ENCODE measurements at regions not wholly inside any gene's neighbourhood (a gene's known extent, or its start where the extent isn't known, plus 50 kb on each side); places are given as distances from the start of the nearest gene placed in this dataset.

DNA sequence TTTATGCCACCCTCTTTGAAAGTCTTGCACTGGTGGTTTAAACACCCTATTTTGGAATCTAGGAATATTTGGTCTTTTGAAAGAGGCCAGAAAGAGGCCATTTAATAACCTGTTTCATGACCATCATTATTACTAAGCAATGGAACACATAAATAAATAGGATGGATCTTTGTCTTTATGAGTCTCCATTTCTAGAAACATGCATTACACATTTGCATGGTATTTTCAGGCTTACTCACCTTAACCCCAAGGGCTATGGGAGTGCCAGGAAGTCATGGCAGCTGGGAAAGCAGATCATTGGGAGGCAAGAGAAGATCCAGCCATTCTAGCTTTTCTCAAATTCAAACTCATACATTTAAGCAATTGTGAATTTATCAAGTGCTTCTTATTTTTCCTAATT is 185.8 kb upstream of the POU2AF2 start:
- H3K4me3 ChIP-seq (ENCODE audit: low read length), result no peak overlapping the region
- no peak for TF ChIP-seq ZNF274 (IDR thresholded peaks at IDR 0.05; ENCODE audit: low read depth, low read length)

DNA sequence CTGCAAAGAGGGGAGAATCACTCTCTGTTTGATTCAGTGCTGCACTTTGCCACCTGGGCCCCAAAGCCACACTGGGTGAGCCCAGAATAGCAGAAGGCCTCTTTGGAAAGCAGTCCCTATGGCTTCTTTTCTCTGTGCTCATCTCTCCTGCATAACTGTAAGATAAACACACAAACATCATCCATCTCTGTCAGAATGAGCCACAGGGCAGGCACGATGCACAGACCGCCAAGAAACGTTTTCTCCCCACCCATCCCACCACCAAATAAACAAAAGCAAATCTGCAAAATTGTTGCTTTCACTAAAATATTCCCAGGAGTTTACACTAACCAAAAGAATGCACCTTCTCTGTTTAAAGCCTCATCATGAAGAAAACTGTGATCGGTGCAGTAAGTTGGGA is 196.4 kb upstream of the POU2AF2 start:
- no peak overlapping the region for H3K4me3 ChIP-seq (ENCODE audit: low read length)
- no peak for TF ChIP-seq ZNF274 (IDR thresholded peaks at IDR 0.05; ENCODE audit: low read depth, low read length)

DNA sequence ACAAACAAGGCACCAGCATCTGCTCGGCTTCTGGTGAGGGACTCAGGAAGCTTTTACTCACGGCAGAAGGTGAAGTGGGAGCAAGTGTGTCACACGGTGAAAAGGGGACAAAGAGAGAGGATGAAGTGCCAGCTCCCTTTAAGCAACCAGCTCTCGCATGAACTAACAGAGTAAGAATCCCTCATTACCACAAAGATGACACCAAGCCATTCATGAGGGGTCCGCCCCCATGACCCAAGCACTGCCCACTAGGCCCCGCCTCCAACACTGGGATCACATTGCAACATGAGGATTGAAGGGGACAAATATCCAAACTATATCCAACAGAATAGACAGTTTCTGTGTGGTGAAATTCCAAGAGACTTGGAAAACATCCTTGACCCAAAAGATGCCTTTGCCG is 198.2 kb upstream of the POU2AF2 start:
- TF ChIP-seq ZNF274 (IDR thresholded peaks at IDR 0.05; ENCODE audit: low read depth, low read length), result no peak
- H3K4me3 ChIP-seq (ENCODE audit: low read length), result no peak overlapping the region

DNA sequence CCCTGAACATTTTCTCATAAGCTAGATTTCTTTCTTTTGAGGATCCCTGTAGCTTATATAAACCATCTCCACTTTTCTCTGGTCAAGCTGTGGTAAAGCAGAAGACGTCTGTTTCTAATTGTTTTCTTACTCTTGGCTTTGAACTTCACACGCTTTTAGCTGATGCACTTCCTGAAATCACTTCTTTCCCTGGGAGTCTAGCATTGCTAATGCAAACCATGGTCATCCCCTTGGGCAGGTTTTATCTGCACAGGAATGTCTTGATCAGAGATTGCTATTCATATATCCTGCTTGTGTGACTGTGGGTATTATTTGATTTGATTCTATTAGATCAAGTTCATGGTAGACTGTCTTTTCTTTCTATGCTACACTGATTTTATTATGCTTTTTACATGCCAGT is 199.2 kb upstream of the POU2AF2 start:
- H3K4me3 ChIP-seq (ENCODE audit: low read length), result no peak overlapping the region
- TF ChIP-seq ZNF274 (IDR thresholded peaks at IDR 0.05; ENCODE audit: low read depth, low read length), result no peak

DNA sequence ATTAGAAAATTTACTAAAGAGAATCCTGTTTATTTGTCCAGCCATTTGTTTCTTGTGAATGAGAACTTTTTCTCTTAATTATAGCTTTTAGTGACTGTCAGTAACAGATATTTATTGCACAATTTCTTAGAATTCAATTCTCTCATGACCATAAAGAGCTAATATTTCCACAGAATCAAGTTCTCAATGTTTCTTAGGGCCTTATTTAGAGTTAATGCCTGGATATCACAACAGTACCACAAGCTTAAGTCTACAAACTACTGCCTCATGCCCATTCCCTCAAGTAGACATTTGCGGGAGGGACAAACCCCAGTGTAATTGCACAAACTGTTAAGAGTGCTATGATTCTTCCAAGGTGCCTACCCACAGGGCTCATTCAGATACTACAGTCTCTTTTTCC is 199.7 kb upstream of the POU2AF2 start:
- H3K4me3 ChIP-seq (ENCODE audit: low read length), result no peak overlapping the region
- TF ChIP-seq ZNF274 (IDR thresholded peaks at IDR 0.05; ENCODE audit: low read depth, low read length), result no peak

DNA sequence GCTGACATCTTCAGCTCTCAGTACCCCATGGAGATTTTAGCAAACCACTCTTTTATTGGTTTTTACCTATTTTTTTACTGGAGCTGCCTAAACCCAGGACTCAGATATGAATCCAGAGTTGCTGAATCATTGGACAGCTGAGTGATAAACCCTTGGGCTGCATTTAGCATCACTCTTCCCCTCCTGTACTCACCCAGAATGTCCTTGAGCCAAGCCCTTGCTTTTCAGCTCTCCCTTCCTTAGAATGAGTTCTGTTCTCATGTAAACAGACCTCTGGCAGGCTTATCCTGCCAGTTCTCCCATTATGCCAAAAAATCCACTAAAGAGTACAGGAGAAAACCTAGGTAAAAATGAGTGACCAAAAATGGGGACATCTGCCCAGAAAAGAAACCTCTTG is 200.1 kb upstream of the POU2AF2 start:
- no peak for TF ChIP-seq ZNF274 (IDR thresholded peaks at IDR 0.05; ENCODE audit: low read depth, low read length)

DNA sequence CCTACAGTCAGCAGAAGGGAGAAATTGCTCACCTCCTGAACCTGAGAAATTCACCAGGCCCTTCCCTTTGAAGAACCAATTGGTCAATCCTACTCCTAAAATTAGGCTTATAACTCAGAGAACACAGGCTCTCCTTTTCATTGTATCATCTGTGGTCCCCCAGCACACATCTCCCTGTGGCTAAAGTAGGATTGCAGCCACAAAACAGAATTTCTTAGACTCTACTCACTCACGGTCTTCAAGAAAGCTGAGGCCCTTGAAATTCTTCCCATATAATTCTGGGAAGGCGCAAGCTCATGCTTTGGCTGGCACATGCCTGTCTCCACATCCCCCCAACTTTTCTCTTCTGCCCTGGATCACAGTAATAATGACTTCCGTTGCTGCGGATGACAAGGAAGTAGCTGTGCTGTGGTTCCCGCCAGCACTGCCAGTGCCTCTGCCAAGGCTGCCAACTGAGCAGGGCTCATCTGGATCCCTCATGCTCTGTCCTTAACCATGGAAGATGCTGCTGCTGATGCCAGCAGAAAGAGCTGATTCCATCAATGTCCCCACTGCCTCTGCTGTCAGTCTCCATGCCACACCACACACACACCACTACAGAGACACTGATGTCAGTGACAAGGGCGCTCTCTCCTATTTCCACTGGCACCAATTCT is 200.6 kb upstream of the POU2AF2 start:
- no peak for TF ChIP-seq ZNF274 (IDR thresholded peaks at IDR 0.05; ENCODE audit: low read depth, low read length)
- no peak overlapping the region for H3K4me3 ChIP-seq (ENCODE audit: low read length)

More for the DNA sequence above, 200.1 kb upstream of the POU2AF2 start:
- H3K4me3 ChIP-seq (ENCODE audit: low read length), result no peak overlapping the region

DNA sequence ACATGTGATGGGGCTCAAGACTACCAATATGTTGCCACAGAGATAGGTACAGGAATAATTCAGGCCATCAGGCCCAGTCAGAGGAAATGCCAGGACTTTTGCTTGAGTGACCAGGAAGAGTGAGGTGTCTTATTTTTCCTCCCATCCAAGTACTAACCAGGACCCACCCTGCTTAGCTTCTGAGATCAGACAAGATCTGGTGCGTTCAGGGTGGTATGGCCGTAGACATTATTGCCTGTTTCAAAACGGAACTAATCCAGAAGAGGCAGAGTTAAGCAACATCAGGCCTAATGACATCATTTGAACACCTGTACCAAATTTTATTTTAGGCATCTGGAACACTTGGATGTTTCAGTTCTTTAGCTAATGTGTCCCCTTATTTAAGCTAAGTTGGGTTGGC is 205.5 kb upstream of the POU2AF2 start:
- TF ChIP-seq ZNF274 (IDR thresholded peaks at IDR 0.05; ENCODE audit: low read depth, low read length), result no peak
- H3K4me3 ChIP-seq (ENCODE audit: low read length), result no peak overlapping the region

DNA sequence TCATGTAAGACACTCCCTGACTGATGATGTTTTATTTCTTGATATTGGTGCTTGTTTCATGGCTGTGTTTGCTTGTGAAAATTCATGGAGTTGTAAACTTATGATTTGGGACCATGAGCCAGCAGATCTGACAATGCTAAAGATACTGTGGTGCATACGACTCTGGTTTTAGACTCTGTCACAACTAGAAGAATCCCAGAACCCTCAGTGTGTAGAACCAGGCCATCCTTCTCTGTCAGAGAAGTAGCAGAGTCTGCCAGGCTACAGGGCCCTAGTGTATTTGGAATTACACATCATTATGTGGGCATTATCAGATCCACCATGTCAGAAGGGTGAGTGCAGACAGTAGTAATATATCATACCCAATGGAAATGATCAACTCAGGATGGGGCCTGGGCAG is 209.8 kb upstream of the POU2AF2 start:
- TF ChIP-seq ZNF274 (IDR thresholded peaks at IDR 0.05; ENCODE audit: low read depth, low read length), result no peak
- H3K4me3 ChIP-seq (ENCODE audit: low read length), result no peak overlapping the region

DNA sequence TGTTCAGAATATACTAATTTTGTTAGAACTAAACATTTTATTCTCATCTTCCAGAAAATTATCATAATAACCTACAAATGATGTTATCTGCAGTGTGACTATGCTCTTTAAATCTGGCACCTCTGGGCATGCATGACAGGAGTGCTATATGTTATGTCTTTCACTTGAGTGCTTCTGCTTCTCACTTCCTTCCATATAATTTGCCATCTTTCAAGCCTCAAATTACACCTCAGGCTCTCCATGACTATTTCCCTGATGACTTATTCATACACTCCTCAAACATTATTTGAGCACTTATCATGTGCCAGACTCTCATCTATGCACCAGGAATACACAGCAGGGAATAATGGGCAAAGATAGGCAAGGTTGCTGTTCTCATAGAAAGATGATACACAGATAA is 219.3 kb upstream of the POU2AF2 start:
- TF ChIP-seq ZNF274 (IDR thresholded peaks at IDR 0.05; ENCODE audit: low read depth, low read length), result no peak
- no peak overlapping the region for H3K4me3 ChIP-seq (ENCODE audit: low read length)

DNA sequence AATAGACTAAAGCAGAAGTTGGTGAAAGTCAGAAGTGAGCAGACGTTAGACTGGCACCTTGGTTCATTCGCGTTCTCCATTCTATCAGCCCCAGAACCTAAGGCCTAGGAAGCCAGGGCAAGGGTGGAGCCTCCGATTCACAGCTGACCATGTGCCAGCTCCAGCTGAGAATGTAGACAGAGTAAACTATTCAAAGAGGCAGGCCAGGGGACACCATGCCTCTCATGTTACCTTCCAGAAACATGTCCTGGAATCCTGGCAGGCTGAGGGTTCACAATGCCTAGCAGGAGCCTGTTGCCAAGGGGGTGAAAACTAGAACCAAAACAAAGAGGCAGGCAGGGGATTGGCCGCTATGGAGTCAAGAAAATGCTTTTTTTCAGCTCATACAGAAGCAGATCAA is 224.4 kb upstream of the POU2AF2 start:
- no peak for TF ChIP-seq ZNF274 (IDR thresholded peaks at IDR 0.05; ENCODE audit: low read depth, low read length)
- no peak overlapping the region for H3K4me3 ChIP-seq (ENCODE audit: low read length)

DNA sequence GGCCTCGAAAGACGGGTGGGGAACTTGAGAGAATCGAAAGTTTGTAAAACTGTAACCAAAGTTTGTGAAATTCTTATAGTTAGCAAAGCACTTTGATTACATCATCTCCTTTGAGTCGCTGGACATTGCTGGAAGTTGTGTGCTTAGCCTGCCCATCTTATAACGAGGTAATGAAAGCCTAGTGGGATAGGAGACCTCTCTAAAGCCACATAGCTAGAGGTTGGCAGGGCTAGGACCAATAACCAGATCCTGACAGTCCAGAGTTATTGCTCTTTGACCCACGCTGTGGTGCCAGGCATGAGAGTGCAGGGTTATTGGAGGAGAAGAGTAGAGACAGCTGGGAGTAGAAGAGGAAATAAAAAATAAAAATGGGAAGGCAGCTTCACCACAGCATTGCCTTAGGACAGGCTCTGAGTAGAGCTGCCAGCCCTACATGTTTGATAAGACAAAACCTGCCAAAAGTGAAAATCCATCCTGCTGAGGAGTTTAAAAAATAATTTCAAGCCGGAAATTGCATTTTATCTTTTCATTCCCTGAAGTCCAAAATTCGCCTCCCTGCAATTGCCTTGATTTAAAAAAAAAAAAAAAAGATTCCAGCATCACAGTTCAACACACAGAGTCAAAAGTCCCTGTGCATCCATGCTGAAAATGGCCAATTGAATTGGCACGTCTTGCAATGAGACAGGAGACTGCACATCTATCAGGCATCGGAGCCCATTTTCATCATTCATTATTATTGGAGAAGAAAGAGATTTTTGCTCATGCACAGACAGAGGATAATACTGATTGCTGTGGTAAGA is 225.5 kb upstream of the POU2AF2 start:
- TF ChIP-seq ZNF274 (IDR thresholded peaks at IDR 0.05; ENCODE audit: low read depth, low read length), result no peak
- H3K4me3 ChIP-seq (ENCODE audit: low read length), result no peak overlapping the region

DNA sequence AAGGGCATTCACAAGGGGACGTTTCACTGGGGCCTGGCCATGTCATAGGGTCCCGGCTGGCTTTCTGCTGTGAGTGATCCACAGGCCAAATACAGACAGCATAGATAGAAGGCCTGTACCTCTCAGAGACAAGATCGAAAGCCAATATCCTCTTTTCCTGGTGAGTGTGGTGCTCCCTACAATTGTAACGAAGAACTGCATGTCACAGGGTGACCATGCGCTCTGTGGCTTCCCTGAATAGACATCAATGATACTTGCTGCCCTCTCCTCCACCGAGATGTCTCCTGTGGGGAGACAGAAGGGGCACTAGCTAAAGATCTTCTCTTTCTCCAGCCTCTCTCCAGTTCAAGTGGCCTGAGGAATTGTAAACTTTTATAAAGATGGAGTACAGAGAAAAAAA is 226.1 kb upstream of the POU2AF2 start:
- TF ChIP-seq ZNF274 (IDR thresholded peaks at IDR 0.05; ENCODE audit: low read depth, low read length), result no peak
- H3K4me3 ChIP-seq (ENCODE audit: low read length), result no peak overlapping the region

DNA sequence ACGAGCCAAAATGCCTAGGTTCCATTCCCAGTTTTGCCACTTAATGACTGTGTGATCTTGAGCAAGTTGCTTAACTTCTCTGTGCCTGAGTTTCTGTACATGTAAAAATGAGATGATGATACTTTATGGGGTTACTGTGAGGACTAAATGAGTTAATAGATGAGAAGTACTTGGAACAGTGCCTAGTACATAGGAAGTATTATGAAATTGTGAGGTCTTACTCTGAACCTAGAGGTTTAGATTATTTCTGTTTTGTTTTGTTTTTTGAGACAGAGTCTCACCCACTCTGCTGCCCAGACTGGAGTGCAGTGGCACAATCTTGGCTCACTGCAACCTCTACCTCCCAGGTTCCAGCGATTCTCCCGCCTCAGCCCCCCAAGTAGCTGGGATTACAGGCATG is 227.0 kb upstream of the POU2AF2 start:
- no peak for TF ChIP-seq ZNF274 (IDR thresholded peaks at IDR 0.05; ENCODE audit: low read depth, low read length)
- H3K4me3 ChIP-seq (ENCODE audit: low read length), result no peak overlapping the region

DNA sequence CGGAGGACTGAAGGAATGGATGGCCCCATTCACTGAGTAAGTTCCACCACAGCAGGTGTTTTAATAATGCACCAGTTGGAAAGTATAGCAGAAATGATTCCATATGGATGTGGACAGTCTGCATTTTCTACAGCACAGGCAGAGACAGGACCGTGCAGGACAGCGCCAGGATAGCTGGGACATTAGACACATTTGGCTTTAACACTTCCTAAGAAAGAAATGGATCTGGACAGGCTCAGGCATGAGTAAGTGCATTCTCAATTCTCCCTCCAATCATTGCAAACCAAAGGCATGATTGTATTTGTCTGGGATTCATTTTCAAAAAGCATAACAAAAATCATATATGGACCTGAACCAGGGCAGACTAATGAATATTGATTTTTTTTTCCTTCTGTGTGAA is 233.0 kb upstream of the POU2AF2 start:
- TF ChIP-seq ZNF274 (IDR thresholded peaks at IDR 0.05; ENCODE audit: low read depth, low read length), result no peak
- no peak overlapping the region for H3K4me3 ChIP-seq (ENCODE audit: low read length)

DNA sequence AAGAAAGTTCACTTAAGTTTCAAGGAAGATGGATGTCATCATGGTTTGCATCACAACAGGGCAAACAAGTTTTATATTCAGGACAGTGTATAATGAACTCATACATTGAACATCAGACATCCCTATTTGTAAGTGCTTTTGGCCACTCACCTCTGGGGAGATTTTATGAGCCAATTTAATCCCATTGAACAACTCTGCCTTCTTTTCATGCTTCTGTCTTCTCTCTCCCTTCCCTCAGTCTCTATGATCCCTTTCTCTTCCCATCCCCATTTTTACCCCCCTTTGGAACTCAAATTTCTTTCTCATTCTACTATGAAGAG is 234.3 kb upstream of the POU2AF2 start:
- TF ChIP-seq ZNF274 (IDR thresholded peaks at IDR 0.05; ENCODE audit: low read depth, low read length), result no peak
- H3K4me3 ChIP-seq (ENCODE audit: low read length), result no peak overlapping the region
